AG04449 (cell line): ENCODE measurements at regions not wholly inside any gene's neighbourhood (a gene's known extent, or its start where the extent isn't known, plus 50 kb on each side); places are given as distances from the start of the nearest gene placed in this dataset.

ENCODE experiments used
- CTCF ChIA-PET: fragments of 350-600 bp; formaldehyde crosslinking; extraction: SDS; loops from one replicate; lab custom pipeline; 2021; ENCODE audit warnings: antibody characterized with exemption; lab: Yijun Ruan, JAX
- POLR2A ChIA-PET: fragments of 400-600, 350-600 bp; formaldehyde crosslinking; extraction: SDS; loops from one replicate; lab custom pipeline; 2020; ENCODE audit warnings: antibody characterized with exemption, inconsistent platforms; lab: Yijun Ruan, JAX
- DNase-seq: peaks from one replicate; pipeline ENCODE4 v3.0.0-alpha.2; 2010; ENCODE audit warnings: low read depth, low spot score
- H3K4me3 ChIP-seq: 2 replicates; pipeline ENCODE4 v1.5.1; 2011; ENCODE audit warnings: low read depth, mild to moderate bottlenecking, control low read depth, low read length
- TF ChIP-seq, protein P1 (sequence below): IDR thresholded peaks from one replicate; pipeline ENCODE4 v1.5.1; 2011; ENCODE audit warnings: mild to moderate bottlenecking, moderate library complexity, low read length, control low read depth, inconsistent platforms; ENCODE audit not compliant: insufficient read depth; ENCODE audit errors: missing control alignments

- DNase-seq, result peak; percentile 14
- CTCF ChIA-PET, result no interaction called here
- H3K4me3 ChIP-seq, result no peak overlapping the region
- POLR2A ChIA-PET, result no interaction called here
- TF ChIP-seq, protein P1, sequence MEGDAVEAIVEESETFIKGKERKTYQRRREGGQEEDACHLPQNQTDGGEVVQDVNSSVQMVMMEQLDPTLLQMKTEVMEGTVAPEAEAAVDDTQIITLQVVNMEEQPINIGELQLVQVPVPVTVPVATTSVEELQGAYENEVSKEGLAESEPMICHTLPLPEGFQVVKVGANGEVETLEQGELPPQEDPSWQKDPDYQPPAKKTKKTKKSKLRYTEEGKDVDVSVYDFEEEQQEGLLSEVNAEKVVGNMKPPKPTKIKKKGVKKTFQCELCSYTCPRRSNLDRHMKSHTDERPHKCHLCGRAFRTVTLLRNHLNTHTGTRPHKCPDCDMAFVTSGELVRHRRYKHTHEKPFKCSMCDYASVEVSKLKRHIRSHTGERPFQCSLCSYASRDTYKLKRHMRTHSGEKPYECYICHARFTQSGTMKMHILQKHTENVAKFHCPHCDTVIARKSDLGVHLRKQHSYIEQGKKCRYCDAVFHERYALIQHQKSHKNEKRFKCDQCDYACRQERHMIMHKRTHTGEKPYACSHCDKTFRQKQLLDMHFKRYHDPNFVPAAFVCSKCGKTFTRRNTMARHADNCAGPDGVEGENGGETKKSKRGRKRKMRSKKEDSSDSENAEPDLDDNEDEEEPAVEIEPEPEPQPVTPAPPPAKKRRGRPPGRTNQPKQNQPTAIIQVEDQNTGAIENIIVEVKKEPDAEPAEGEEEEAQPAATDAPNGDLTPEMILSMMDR, result no peak
Observed at GRCh38 chr3:174495311-174495710, 363.8 kb upstream of the NAALADL2 start.

GRCh38 chr3:174495928-174496327 lies 363.2 kb upstream of the NAALADL2 start:
- DNase-seq, result no peak
- ChIA-PET POLR2A (no interaction called here), CTCF (no interaction called here)
- TF ChIP-seq, protein P1, result no peak
- no peak overlapping the region for H3K4me3 ChIP-seq

DNA sequence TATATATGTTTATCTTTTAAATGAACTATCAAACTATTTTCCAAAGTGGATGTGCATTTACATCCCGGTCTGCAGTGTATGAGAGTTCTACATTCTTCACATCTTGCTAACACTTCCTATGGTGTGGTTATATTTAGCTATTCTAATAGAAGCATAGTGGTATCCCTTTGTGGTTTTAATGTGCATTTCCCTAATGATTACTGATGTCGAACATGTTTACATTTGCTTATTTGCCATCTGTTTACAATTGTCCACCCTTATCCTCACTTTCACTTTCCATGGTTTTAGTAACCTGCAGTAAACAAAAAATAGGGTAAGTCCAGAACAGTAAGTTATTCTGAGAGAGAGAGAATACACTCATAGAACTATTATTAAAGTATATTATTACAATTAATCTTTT lies 360.5 kb upstream of the NAALADL2 start:
- ChIA-PET POLR2A (no interaction called here), CTCF (no interaction called here)
- H3K4me3 ChIP-seq, result no peak overlapping the region
- DNase-seq, result peak; percentile 10
- TF ChIP-seq, protein P1, result no peak

DNA sequence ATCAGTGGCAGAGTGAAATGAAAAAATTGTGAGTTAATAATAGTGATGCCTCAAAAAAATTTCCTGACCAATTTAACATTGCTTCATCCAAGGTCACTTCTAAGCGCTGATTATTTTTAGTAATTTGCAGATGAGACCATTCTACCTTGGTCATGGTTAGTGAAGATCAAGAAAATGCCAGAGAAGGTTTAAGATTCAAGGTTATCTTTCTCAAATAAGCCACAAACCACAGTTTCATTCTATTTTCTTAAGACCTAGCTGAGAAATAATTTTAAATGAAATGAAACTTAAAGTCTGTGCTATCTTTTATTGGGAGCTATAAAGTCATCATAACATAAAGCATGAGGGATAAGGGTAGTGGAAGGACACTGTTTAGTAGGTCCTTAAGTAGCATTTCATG lies 353.9 kb upstream of the NAALADL2 start:
- POLR2A ChIA-PET, result interaction anchor here (0.5 kb wide), 1 partner anchor 87 kb away, joined by 3 read pairs; no protein-coding TSS in a partner anchor
- TF ChIP-seq, protein P1, result no peak
- H3K4me3 ChIP-seq, result no peak overlapping the region
- no peak for DNase-seq
- CTCF ChIA-PET, result no interaction called here

- TF ChIP-seq, protein P1, result no peak
- ChIA-PET CTCF (interaction anchor here (2.4 kb wide), 1 partner anchor 11 kb away, joined by 6 read pairs; no protein-coding TSS in a partner anchor), POLR2A (no interaction called here)
- no peak for DNase-seq
- no peak overlapping the region for H3K4me3 ChIP-seq
Observed at GRCh38 chr3:174524203-174524602, 334.9 kb upstream of the NAALADL2 start.

GRCh38 chr3:174529298-174529697 lies 329.8 kb upstream of the NAALADL2 start:
- CTCF ChIA-PET, result interaction anchor here (0.5 kb wide), 1 partner anchor 35 kb away, joined by 3 read pairs; no protein-coding TSS in a partner anchor
- TF ChIP-seq, protein P1, result no peak
- DNase-seq, result no peak
- H3K4me3 ChIP-seq, result no peak overlapping the region
- POLR2A ChIA-PET, result no interaction called here
